K562 (cell line): ENCODE measurements at regions not wholly inside any gene's neighbourhood (a gene's known extent, or its start where the extent isn't known, plus 50 kb on each side); places are given as distances from the start of the nearest gene placed in this dataset.

Experiments
- ATAC-seq: fragments of 200-7000 bp; cut with Tn5 transposase; 3 replicates; pipeline ENCODE4 v1.9.1; 2020; ENCODE audit warnings: moderate library complexity
- BruUV-seq: library from RNA; stranded (reverse); fragments of 400-500 nt; replicated peaks from 2 replicates; lab custom pipeline; 2021; lab: Mats Ljungman, UMichigan
- CTCF ChIA-PET: fragments of 300-600 bp; formaldehyde crosslinking; extraction: SDS; loops from one replicate; lab custom pipeline; 2021; ENCODE audit warnings: low intra/inter-chr PET ratio; lab: Yijun Ruan, JAX
- POLR2A ChIA-PET: fragments of 300-600, 350-650 bp; sonication (Branson Sonifier 250); formaldehyde crosslinking; extraction: SDS; loops from one replicate; lab custom pipeline; 2021; ENCODE audit warnings: antibody characterized with exemption, inconsistent platforms; lab: Yijun Ruan, JAX
- DNase-seq, 4 experiments: peaks; one replicate each; pipeline versions ENCODE4 v3.0.0 to v3.0.0-alpha.2; 2011 to 2018; ENCODE audit warnings: low spot score in 3 of 4, mixed read lengths in 3 of 4; ENCODE audit errors: extremely low read depth in 1 of 4
- FAIRE-seq: peaks from 2 replicates; lab custom pipeline; 2011; peaks lifted over from hg19 to GRCh38; lab: Jason Lieb, UNC
- H2AFZ ChIP-seq: 2 replicates; pipeline ENCODE4 v1.6.0; 2011; ENCODE audit warnings: low read depth, low read length, control low read depth, inconsistent platforms
- H3K27ac ChIP-seq: fragments of 200-600 bp; 3 replicates; pipeline ENCODE4 v1.8.0; 2011; ENCODE audit warnings: low read depth, mild to moderate bottlenecking, control low read depth, inconsistent platforms, low read length, moderate library complexity, mixed read lengths; ENCODE audit errors: extremely low read depth
- H3K27me3 ChIP-seq, 2 experiments: fragments of 300-600 bp in 1 of 2; 2 replicates in 1 of 2; 3 replicates in 1 of 2; pipeline versions ENCODE4 v1.6.0 to v1.8.0; 2011; ENCODE audit warnings: inconsistent platforms in 2 of 2, low read length in 2 of 2, mild to moderate bottlenecking in 1 of 2, mixed read lengths in 1 of 2, moderate library complexity in 1 of 2; ENCODE audit not compliant: control insufficient read depth in 2 of 2, insufficient read depth in 2 of 2
- H3K36me3 ChIP-seq: fragments of 300-600 bp; 3 replicates; pipeline ENCODE4 v1.8.0; 2011; ENCODE audit warnings: mild to moderate bottlenecking, low read length, inconsistent platforms; ENCODE audit not compliant: control insufficient read depth, insufficient read depth
- H3K4me1 ChIP-seq, 2 experiments: fragments of 200-600 bp in 1 of 2; replicated peaks in 1 of 2; 2 replicates in 1 of 2; 3 replicates in 1 of 2; pipeline versions ENCODE4 v1.5.1 to v1.8.0; 2011; ENCODE audit warnings: inconsistent platforms in 2 of 2, low read length in 2 of 2, mild to moderate bottlenecking in 1 of 2, mixed read lengths in 1 of 2, moderate library complexity in 1 of 2; ENCODE audit not compliant: control insufficient read depth in 2 of 2, insufficient read depth in 2 of 2
- H3K4me2 ChIP-seq: 2 replicates; pipeline ENCODE4 v1.6.1; 2011; ENCODE audit warnings: low read length, control low read depth, inconsistent platforms, mixed read lengths; ENCODE audit not compliant: insufficient read depth
- H3K4me3 ChIP-seq: fragments of 200-600 bp; sonication (generic), shearing (Covaris generic); 2 replicates; pipeline ENCODE4 v1.5.1; 2016; ENCODE audit warnings: control low read depth, inconsistent platforms
- H3K79me2 ChIP-seq: fragments of 200-600 bp; 3 replicates; pipeline ENCODE4 v1.8.0; 2011; ENCODE audit warnings: low read length, inconsistent platforms; ENCODE audit not compliant: control insufficient read depth, insufficient read depth
- H3K9ac ChIP-seq, 2 experiments: 2 replicates each; pipeline versions ENCODE4 v1.6.0 to v1.6.1; 2011; ENCODE audit warnings: low read depth in 2 of 2, low read length in 2 of 2, control low read depth in 1 of 2, inconsistent platforms in 1 of 2, mild to moderate bottlenecking in 1 of 2, mixed read lengths in 1 of 2; ENCODE audit not compliant: insufficient read depth in 1 of 2
- H3K9me1 ChIP-seq: one replicate; pipeline ENCODE4 v1.6.0; 2011; ENCODE audit warnings: inconsistent platforms, mild to moderate bottlenecking, low read length, moderate library complexity; ENCODE audit not compliant: control insufficient read depth, insufficient read depth
- H3K9me3 ChIP-seq: replicated peaks from 2 replicates; pipeline ENCODE4 v1.5.1; 2011; ENCODE audit warnings: low read depth, low read length, inconsistent platforms; ENCODE audit not compliant: control insufficient read depth, insufficient read depth
- H4K20me1 ChIP-seq: replicated peaks from 2 replicates; pipeline ENCODE4 v1.6.1; 2011; ENCODE audit warnings: low read length, inconsistent platforms, mixed read lengths; ENCODE audit not compliant: control insufficient read depth, insufficient read depth
- BCL6 ChIP-seq: fragments of 250-450 bp; sonication (Bioruptor Pico); IDR thresholded peaks from 2 replicates; pipeline ENCODE4 v1.4.0; 2020
- CBX8 ChIP-seq: fragments of 200-600 bp; sonication (generic); IDR thresholded peaks from 2 replicates; pipeline ENCODE4 v1.6.1; 2012; ENCODE audit warnings: borderline replicate concordance, mixed run types, low read depth, mild to moderate bottlenecking, moderate library complexity, mixed read lengths, low read length, control low read depth, inconsistent platforms; ENCODE audit not compliant: poor library complexity, severe bottlenecking; ENCODE audit errors: extremely low read depth
- CTCFL ChIP-seq: IDR thresholded peaks from 2 replicates; pipeline ENCODE4 v1.6.1; 2011; ENCODE audit warnings: borderline replicate concordance, low read depth, mild to moderate bottlenecking, moderate library complexity, low read length; ENCODE audit not compliant: insufficient read depth, poor library complexity, severe bottlenecking
- EGR1 ChIP-seq: fragments of 450-650 bp; conservative IDR thresholded peaks from 2 replicates; pipeline ENCODE4 v1.6.1; 2017; ENCODE audit warnings: mild to moderate bottlenecking
- GABPA ChIP-seq: fragments of 200-800 bp; sonication (Bioruptor generic); conservative IDR thresholded peaks from 2 replicates; pipeline ENCODE4 v1.6.1; 2016; ENCODE audit warnings: low read depth, missing genetic modification characterization, missing compliant biosample characterization
- GTF2E2 ChIP-seq: fragments of 200-800 bp; sonication (Bioruptor generic); IDR thresholded peaks from 2 replicates; pipeline ENCODE4 v1.6.1; 2016; ENCODE audit warnings: missing genetic modification characterization, missing compliant biosample characterization
- JUN ChIP-seq, 2 experiments: sonication (generic) in 1 of 2; formaldehyde crosslinking in 1 of 2; IDR thresholded peaks; 2 replicates each; pipeline versions ENCODE4 v1.6.1 to v1.8.0; 2012 to 2022; ENCODE audit warnings: borderline replicate concordance in 2 of 2, mild to moderate bottlenecking in 2 of 2, improper control_type of control experiment in 1 of 2, low read depth in 1 of 2, low read length in 1 of 2, missing genetic modification reagents in 1 of 2
- KDM5B ChIP-seq: fragments of 200-600 bp; sonication (generic); IDR thresholded peaks from 2 replicates; pipeline ENCODE4 v1.6.1; 2012; ENCODE audit warnings: low read depth, mild to moderate bottlenecking, moderate library complexity, low read length, control low read depth, inconsistent platforms; ENCODE audit not compliant: insufficient replicate concordance
- NONO ChIP-seq, 2 experiments: fragments of 200-400 bp in 1 of 2; fragments of 450-650 bp in 1 of 2; formaldehyde crosslinking in 1 of 2; IDR thresholded peaks; 2 replicates each; pipeline ENCODE4 v1.6.1; 2017; ENCODE audit warnings: low read depth in 2 of 2, mild to moderate bottlenecking in 2 of 2, moderate library complexity in 2 of 2, low read length in 1 of 2
- RAD21 ChIP-seq, 2 experiments: fragments of 250-450 bp in 1 of 2; fragments of 450-650 bp in 1 of 2; sonication (Bioruptor Pico) in 1 of 2; formaldehyde crosslinking in 1 of 2; IDR thresholded peaks in 1 of 2; conservative IDR thresholded peaks in 1 of 2; 2 replicates each; pipeline versions ENCODE4 v1.4.0 to v1.8.0; 2020 to 2022; ENCODE audit warnings: mild to moderate bottlenecking in 2 of 2, moderate library complexity in 1 of 2
- ZBTB11 ChIP-seq, 3 experiments: fragments of 200-800 bp in 1 of 3; fragments of 250-450 bp in 1 of 3; fragments of 450-650 bp in 1 of 3; sonication (Bioruptor Pico) in 1 of 3; sonication (Bioruptor generic) in 1 of 3; formaldehyde crosslinking in 1 of 3; IDR thresholded peaks; 2 replicates each; pipeline versions ENCODE4 v1.6.1 to v1.8.0; 2016 to 2022; ENCODE audit warnings: mild to moderate bottlenecking in 2 of 3, missing genetic modification characterization in 2 of 3, missing compliant biosample characterization in 1 of 3, moderate library complexity in 1 of 3
- ZNF146 ChIP-seq: IDR thresholded peaks from one replicate; pipeline ENCODE4 v1.6.1; 2018; ENCODE audit warnings: missing compliant biosample characterization; ENCODE audit not compliant: unreplicated experiment
- ZNF239 ChIP-seq: fragments of 250-450 bp; sonication (Bioruptor Pico); IDR thresholded peaks from 2 replicates; pipeline ENCODE4 v1.4.0; 2020; ENCODE audit warnings: mild to moderate bottlenecking
- ZNF431 ChIP-seq: sonication (generic); formaldehyde crosslinking; IDR thresholded peaks from 2 replicates; pipeline ENCODE4 v1.8.0; 2022; ENCODE audit warnings: mild to moderate bottlenecking, missing genetic modification reagents
- ZNF77 ChIP-seq: fragments of 250-450 bp; sonication (Bioruptor Pico); IDR thresholded peaks from 2 replicates; pipeline ENCODE4 v1.5.0; 2020
- WGBS: fragments of 100-300 bp; shearing (Covaris generic); methylation state at CpG from one replicate; pipeline ENCODE4 v1.1.6; 2016; ENCODE audit warnings: low coverage, mixed read lengths; ENCODE audit not compliant: insufficient coverage; ENCODE audit errors: missing lambda C conversion rate; 5-methylcytosine and 5-hydroxymethylcytosine counted together
- in situ Hi-C: fragments of 300-500 bp; cut with MboI; formaldehyde crosslinking; loops from 4 replicates; pipeline ENCODE4 v1.15.0; 2018; ENCODE audit warnings: inconsistent platforms, mixed read lengths
- intact Hi-C: fragments of 100-400 bp; cut with micrococcal nuclease; formaldehyde crosslinking; loops from 2 replicates; pipeline ENCODE4 v1.14.2; 2022
- TF ChIP-seq, protein P1 (sequence below): sonication (generic); formaldehyde crosslinking; IDR thresholded peaks from 2 replicates; pipeline ENCODE4 v1.9.0; 2022; ENCODE audit warnings: mild to moderate bottlenecking, missing genetic modification reagents

GRCh38 chr14:98926146-98926545, 345.9 kb downstream of the BCL11B start:
- no peaks in the 10 kb centered on the region for H3K79me2 ChIP-seq
- ChIA-PET CTCF (no interaction called here), POLR2A (no interaction called here)
- H4K20me1 ChIP-seq: no peaks in the 10 kb centered on the region; the same call in 1 of the 2 replicates
- ATAC-seq: no peak
- intact Hi-C loops: no loop called here
- in situ Hi-C loops: no loop called here
- no peaks in the 10 kb centered on the region for H3K4me1 ChIP-seq
- H3K36me3 ChIP-seq: no peaks in the 10 kb centered on the region
- H2AFZ ChIP-seq: no peak overlapping the region
- no peak for FAIRE-seq
- no TSS peak for BruUV-seq
- no peak for DNase-seq
- no peak overlapping the region for H3K4me3 ChIP-seq
- H3K4me2 ChIP-seq: no peak overlapping the region
- H3K9ac ChIP-seq: no peak overlapping the region
- no peaks in the 10 kb centered on the region for H3K27me3 ChIP-seq
- H3K9me1 ChIP-seq: no peaks in the 10 kb centered on the region
- 0% methylated on average over 10 of the region's 11 CpGs for WGBS
- no peak overlapping the region for H3K27ac ChIP-seq
- no peaks in the 10 kb centered on the region for H3K9me3 ChIP-seq
- TF ChIP-seq ZNF146 (CRISPR knock-in tag): no peak
- no peak for TF ChIP-seq GABPA
- no peak for TF ChIP-seq JUN (IDR thresholded peaks at IDR 0.05; ENCODE audit: borderline replicate concordance, low read depth, low read length)
- no peak for TF ChIP-seq JUN (CRISPR knock-in tag; IDR thresholded peaks at IDR 0.05; ENCODE audit: borderline replicate concordance)
- no peak for TF ChIP-seq EGR1
- TF ChIP-seq ZBTB11 (CRISPR knock-in tag; IDR thresholded peaks at IDR 0.05): no peak
- no peak for TF ChIP-seq KDM5B
- TF ChIP-seq ZNF431 (CRISPR knock-in tag): no peak
- TF ChIP-seq ZNF77 (CRISPR knock-in tag): no peak
- TF ChIP-seq CBX8: no peak
- no peak for TF ChIP-seq BCL6
- TF ChIP-seq NONO (IDR thresholded peaks at IDR 0.05; ENCODE audit: low read depth in 2 of 2, low read length in 1 of 2): no peak
- no peak for TF ChIP-seq CTCFL
- no peak for TF ChIP-seq RAD21 (CRISPR knock-in tag; conservative IDR thresholded peaks at IDR 0.05 in 1 of 2, IDR thresholded peaks at IDR 0.05 in 1 of 2)
- no peak for TF ChIP-seq ZNF239 (CRISPR knock-in tag)
- TF ChIP-seq, protein P1, sequence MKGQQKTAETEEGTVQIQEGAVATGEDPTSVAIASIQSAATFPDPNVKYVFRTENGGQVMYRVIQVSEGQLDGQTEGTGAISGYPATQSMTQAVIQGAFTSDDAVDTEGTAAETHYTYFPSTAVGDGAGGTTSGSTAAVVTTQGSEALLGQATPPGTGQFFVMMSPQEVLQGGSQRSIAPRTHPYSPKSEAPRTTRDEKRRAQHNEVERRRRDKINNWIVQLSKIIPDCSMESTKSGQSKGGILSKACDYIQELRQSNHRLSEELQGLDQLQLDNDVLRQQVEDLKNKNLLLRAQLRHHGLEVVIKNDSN (CRISPR knock-in tag): no peak
- no peak for TF ChIP-seq GTF2E2 (tag)
